Neural progenitor cell (in vitro differentiated cells): ENCODE measurements at regions not wholly inside any gene's neighbourhood (a gene's known extent, or its start where the extent isn't known, plus 50 kb on each side); places are given as distances from the start of the nearest gene placed in this dataset.

Experiments
- DNase-seq: peaks from one replicate; pipeline ENCODE4 v3.0.0-alpha.2; 2016; ENCODE audit warnings: low spot score
- H2AFZ ChIP-seq: fragments of 200-600 bp; sonication (generic); replicated peaks from 2 replicates; pipeline ENCODE4 v1.6.1; 2016; ENCODE audit warnings: antibody characterized with exemption
- H3F3A ChIP-seq: fragments of 200-600 bp; sonication (generic); 2 replicates; pipeline ENCODE4 v1.6.1; 2016; ENCODE audit warnings: antibody characterized with exemption, low read depth
- H3K27ac ChIP-seq: fragments of 200-600 bp; sonication (generic); 2 replicates; pipeline ENCODE4 v1.5.1; 2016; ENCODE audit warnings: mild to moderate bottlenecking
- H3K27me3 ChIP-seq: fragments of 200-600 bp; sonication (generic); 2 replicates; pipeline ENCODE4 v1.6.1; 2016; ENCODE audit warnings: mild to moderate bottlenecking, moderate library complexity
- H3K36me3 ChIP-seq: fragments of 200-600 bp; sonication (generic); 2 replicates; pipeline ENCODE4 v1.5.1; 2016
- H3K4me1 ChIP-seq: fragments of 200-600 bp; sonication (generic); 2 replicates; pipeline ENCODE4 v1.6.1; 2016; ENCODE audit warnings: mixed run types
- H3K4me2 ChIP-seq: fragments of 200-600 bp; sonication (generic); 2 replicates; pipeline ENCODE4 v1.6.1; 2016
- H3K4me3 ChIP-seq: fragments of 200-600 bp; sonication (generic); 2 replicates; pipeline ENCODE4 v1.5.1; 2016
- H3K79me2 ChIP-seq: fragments of 200-600 bp; sonication (generic); 2 replicates; pipeline ENCODE4 v1.6.1; 2016; ENCODE audit warnings: low read depth
- H3K9ac ChIP-seq: fragments of 200-600 bp; sonication (generic); 2 replicates; pipeline ENCODE4 v1.6.1; 2016
- H3K9me3 ChIP-seq: fragments of 200-600 bp; sonication (generic); 2 replicates; pipeline ENCODE4 v1.5.1; 2016; ENCODE audit warnings: low read depth
- H4K20me1 ChIP-seq: fragments of 200-600 bp; sonication (generic); 2 replicates; pipeline ENCODE4 v1.6.1; 2016; ENCODE audit warnings: low read depth
- H3K27ac Mint-ChIP-seq: 3 replicates; pipeline ENCODE4 v1.8.0; 2021; ENCODE audit warnings: mixed read lengths
- H3K27me3 Mint-ChIP-seq: 2 replicates; pipeline ENCODE4 v1.8.0; 2022; ENCODE audit warnings: low read depth, mild to moderate bottlenecking, inconsistent platforms, moderate library complexity, mixed read lengths; ENCODE audit not compliant: insufficient read depth
- H3K36me3 Mint-ChIP-seq: 3 replicates; pipeline ENCODE4 v1.8.0; 2021; ENCODE audit warnings: mixed read lengths
- H3K4me1 Mint-ChIP-seq: 3 replicates; pipeline ENCODE4 v1.8.0; 2021; ENCODE audit warnings: mixed read lengths
- H3K4me3 Mint-ChIP-seq: 3 replicates; pipeline ENCODE4 v1.8.0; 2021; ENCODE audit warnings: mild to moderate bottlenecking, moderate library complexity, mixed read lengths
- H3K9me3 Mint-ChIP-seq: 3 replicates; pipeline ENCODE4 v1.8.0; 2020; ENCODE audit warnings: mixed read lengths
- CTCF ChIP-seq: fragments of 200-600 bp; sonication (generic); IDR thresholded peaks from 2 replicates; pipeline ENCODE4 v1.5.1; 2017; ENCODE audit warnings: antibody characterized with exemption, mild to moderate bottlenecking
- EZH2 ChIP-seq: fragments of 200-600 bp; sonication (generic); IDR thresholded peaks from 2 replicates; pipeline ENCODE4 v1.6.1; 2017; ENCODE audit warnings: antibody characterized with exemption, mild to moderate bottlenecking, moderate library complexity
- EZH2phosphoT487 ChIP-seq: fragments of 200-600 bp; sonication (generic); IDR thresholded peaks from 2 replicates; pipeline ENCODE4 v1.6.1; 2017; ENCODE audit warnings: antibody characterized with exemption

- Histone ChIP-seq H3K36me3 (no peaks in the 10 kb centered on the region), H4K20me1 (no peaks in the 10 kb centered on the region), H3F3A (no peaks in the 10 kb centered on the region), H3K4me2 (no peak overlapping the region), H3K4me1 (no peaks in the 10 kb centered on the region), H2AFZ (no peak overlapping the region), H3K9me3 (no peaks in the 10 kb centered on the region), H3K27me3 (no peaks in the 10 kb centered on the region), H3K27ac (no peak overlapping the region), H3K4me3 (no peak overlapping the region), H3K79me2 (no peaks in the 10 kb centered on the region), H3K9ac (no peak overlapping the region)
- Mint-ChIP-seq H3K27ac (no peak overlapping the region), H3K4me3 (no peak overlapping the region), H3K27me3 (peaks cover under 1% of the 10 kb centered on the region), H3K9me3 (no peaks in the 10 kb centered on the region), H3K36me3 (no peaks in the 10 kb centered on the region), H3K4me1 (no peaks in the 10 kb centered on the region)
- DNase-seq: no peak
- TF ChIP-seq EZH2phosphoT487: no peak
- TF ChIP-seq EZH2: no peak
- TF ChIP-seq CTCF: no peak
Observed at GRCh38 chr1:183726825-183727224, 73.7 kb upstream of the APOBEC4 start.

- H3K27ac ChIP-seq: no peak overlapping the region
Observed at GRCh38 chr1:183724350-183725042, 71.4 kb upstream of the APOBEC4 start.

GRCh38 chr1:183723571-183723970 lies 70.5 kb upstream of the APOBEC4 start:
- no peaks in the 10 kb centered on the region for H3F3A ChIP-seq
- no peak overlapping the region for H3K9ac ChIP-seq
- H3K4me3 Mint-ChIP-seq: no peak overlapping the region
- H3K27ac ChIP-seq: no peak overlapping the region
- no peak overlapping the region for H2AFZ ChIP-seq
- H3K4me1 Mint-ChIP-seq: peaks cover 2% of the 10 kb centered on the region
- H3K9me3 ChIP-seq: no peaks in the 10 kb centered on the region
- H3K36me3 Mint-ChIP-seq: no peaks in the 10 kb centered on the region
- H3K79me2 ChIP-seq: no peaks in the 10 kb centered on the region
- H4K20me1 ChIP-seq: no peaks in the 10 kb centered on the region
- H3K27ac Mint-ChIP-seq: no peak overlapping the region
- TF ChIP-seq CTCF: no peak
- TF ChIP-seq EZH2: no peak
- no peak for TF ChIP-seq EZH2phosphoT487
- H3K4me2 ChIP-seq: no peak overlapping the region
- H3K4me1 ChIP-seq: peaks cover 6% of the 10 kb centered on the region
- H3K27me3 Mint-ChIP-seq: no peaks in the 10 kb centered on the region
- no peak for DNase-seq
- no peaks in the 10 kb centered on the region for H3K36me3 ChIP-seq
- no peaks in the 10 kb centered on the region for H3K9me3 Mint-ChIP-seq
- no peak overlapping the region for H3K4me3 ChIP-seq
- H3K27me3 ChIP-seq: no peaks in the 10 kb centered on the region

More at GRCh38 chr1:183724350-183725042, 71.4 kb upstream of the APOBEC4 start:
- Mint-ChIP-seq H3K9me3 (no peaks in the 10 kb centered on the region), H3K36me3 (no peaks in the 10 kb centered on the region), H3K27me3 (no peaks in the 10 kb centered on the region), H3K4me1 (no peaks in the 10 kb centered on the region), H3K4me3 (no peak overlapping the region), H3K27ac (no peak overlapping the region)
- TF ChIP-seq EZH2 (no peak), EZH2phosphoT487 (no peak), CTCF (no peak)
- Histone ChIP-seq H3K36me3 (no peaks in the 10 kb centered on the region), H3K9ac (no peak overlapping the region), H3K27me3 (no peaks in the 10 kb centered on the region), H3K4me1 (peaks cover 4% of the 10 kb centered on the region), H3K4me3 (no peak overlapping the region), H3K9me3 (no peaks in the 10 kb centered on the region), H2AFZ (no peak overlapping the region), H4K20me1 (no peaks in the 10 kb centered on the region), H3F3A (no peaks in the 10 kb centered on the region), H3K4me2 (no peak overlapping the region), H3K79me2 (no peaks in the 10 kb centered on the region)
- DNase-seq: no peak
